SK-N-SH (cell line): ENCODE measurements at regions not wholly inside any gene's neighbourhood (a gene's known extent, or its start where the extent isn't known, plus 50 kb on each side); places are given as distances from the start of the nearest gene placed in this dataset.

ENCODE experiments used
- CTCF ChIA-PET: fragments of 300-600, 350-600 bp; formaldehyde crosslinking; extraction: SDS; loops from one replicate; lab custom pipeline; 2021; lab: Yijun Ruan, JAX
- POLR2A ChIA-PET: fragments of 350-600 bp; sonication (Branson Sonifier 250); formaldehyde crosslinking; extraction: SDS; loops from one replicate; lab custom pipeline; 2020; ENCODE audit warnings: antibody characterized with exemption, inconsistent platforms; lab: Yijun Ruan, JAX
- DNase-seq: peaks from one replicate; pipeline ENCODE4 v3.0.0; 2012
- H2AFZ ChIP-seq: fragments of 200-600 bp; sonication (generic); 2 replicates; pipeline ENCODE4 v1.8.1; 2016; ENCODE audit warnings: antibody characterized with exemption, mild to moderate bottlenecking, low read depth
- H3F3A ChIP-seq: fragments of 200-600 bp; sonication (generic); replicated peaks from 2 replicates; pipeline ENCODE3; 2016; ENCODE audit warnings: antibody characterized with exemption, mild to moderate bottlenecking; ENCODE audit not compliant: insufficient read depth
- H3K27ac ChIP-seq, 2 experiments: fragments of 200-500 bp in 1 of 2; fragments of 200-600 bp in 1 of 2; sonication (Bioruptor generic) in 1 of 2; sonication (generic), shearing (Covaris generic) in 1 of 2; 2 replicates each; pipeline versions ENCODE4 v1.5.1 to v1.6.1; 2014 to 2016; ENCODE audit warnings: low read depth in 2 of 2, inconsistent platforms in 1 of 2, low read length in 1 of 2, mild to moderate bottlenecking in 1 of 2, mixed read lengths in 1 of 2
- H3K27me3 ChIP-seq: fragments of 200-600 bp; sonication (generic), shearing (Covaris generic); 2 replicates; pipeline ENCODE4 v1.6.1; 2016; ENCODE audit warnings: mixed run types; ENCODE audit not compliant: insufficient read depth
- H3K36me3 ChIP-seq, 2 experiments: fragments of 200-500 bp in 1 of 2; fragments of 200-600 bp in 1 of 2; sonication (Bioruptor generic) in 1 of 2; sonication (generic) in 1 of 2; replicated peaks in 1 of 2; 2 replicates each; pipeline versions ENCODE3 to v1.5.1; 2014 to 2016; ENCODE audit warnings: low read length in 1 of 2, mild to moderate bottlenecking in 1 of 2; ENCODE audit not compliant: insufficient read depth in 2 of 2, control insufficient read depth in 1 of 2
- H3K4me1 ChIP-seq, 2 experiments: fragments of 200-500 bp in 1 of 2; fragments of 200-600 bp in 1 of 2; sonication (Bioruptor generic) in 1 of 2; sonication (generic), shearing (Covaris generic) in 1 of 2; 2 replicates each; pipeline versions ENCODE4 v1.5.1 to v1.6.1; 2014 to 2016; ENCODE audit warnings: low read depth in 1 of 2, low read length in 1 of 2, mixed run types in 1 of 2; ENCODE audit not compliant: insufficient read depth in 2 of 2, control insufficient read depth in 1 of 2
- H3K4me2 ChIP-seq: fragments of 200-600 bp; sonication (generic), shearing (Covaris generic); 2 replicates; pipeline ENCODE4 v1.6.1; 2017; ENCODE audit warnings: mixed run types
- H3K4me3 ChIP-seq, 2 experiments: fragments of 200-500 bp in 1 of 2; fragments of 200-600 bp in 1 of 2; sonication (Bioruptor generic) in 1 of 2; sonication (generic), shearing (Covaris generic) in 1 of 2; 2 replicates each; pipeline versions ENCODE4 v1.5.1 to v1.8.1; 2014 to 2016; ENCODE audit warnings: low read depth in 2 of 2, inconsistent platforms in 1 of 2, low read length in 1 of 2, mild to moderate bottlenecking in 1 of 2, mixed read lengths in 1 of 2, moderate library complexity in 1 of 2
- H3K79me2 ChIP-seq: fragments of 200-600 bp; sonication (generic); 2 replicates; pipeline ENCODE4 v1.8.1; 2017; ENCODE audit warnings: mild to moderate bottlenecking; ENCODE audit not compliant: insufficient read depth
- H3K9ac ChIP-seq: fragments of 200-600 bp; sonication (generic); 2 replicates; pipeline ENCODE4 v1.6.1; 2017; ENCODE audit warnings: mixed run types
- H3K9me2 ChIP-seq: fragments of 200-600 bp; sonication (generic); 2 replicates; pipeline ENCODE4 v1.6.1; 2017; ENCODE audit warnings: mixed run types
- H3K9me3 ChIP-seq: fragments of 200-600 bp; sonication (generic); 2 replicates; pipeline ENCODE4 v1.6.1; 2017; ENCODE audit warnings: mixed run types, mild to moderate bottlenecking, moderate library complexity
- H4K20me1 ChIP-seq: fragments of 200-600 bp; sonication (generic); 2 replicates; pipeline ENCODE4 v1.6.1; 2017; ENCODE audit warnings: mild to moderate bottlenecking, mixed run types; ENCODE audit not compliant: insufficient read depth
- CHD2 ChIP-seq: fragments of 150-350 bp; IDR thresholded peaks from 2 replicates; pipeline ENCODE4 v1.6.1; 2018; ENCODE audit warnings: low read length; ENCODE audit not compliant: partially characterized antibody
- CTCF ChIP-seq: fragments of 200-600 bp; sonication (generic); IDR thresholded peaks from 2 replicates; pipeline ENCODE4 v1.6.1; 2017; ENCODE audit warnings: antibody characterized with exemption, mild to moderate bottlenecking, moderate library complexity
- EP300 ChIP-seq, 2 experiments: IDR thresholded peaks; 2 replicates each; pipeline versions ENCODE4 v1.4.0 to v1.6.1; 2012; ENCODE audit warnings: borderline replicate concordance in 1 of 2, low read depth in 1 of 2, low read length in 1 of 2
- FOSL2 ChIP-seq: IDR thresholded peaks from 2 replicates; pipeline ENCODE4 v1.4.0; 2012; ENCODE audit warnings: low read depth, mild to moderate bottlenecking, moderate library complexity, borderline replicate concordance
- FOXJ3 ChIP-seq: sonication (generic); formaldehyde crosslinking; IDR thresholded peaks from 2 replicates; pipeline ENCODE4 v1.5.1; 2020; ENCODE audit warnings: mild to moderate bottlenecking, missing genetic modification reagents
- GATA2 ChIP-seq: sonication (generic); formaldehyde crosslinking; IDR thresholded peaks from 2 replicates; pipeline ENCODE4 v1.5.0; 2020; ENCODE audit warnings: mild to moderate bottlenecking, missing genetic modification reagents
- IRF3 ChIP-seq: fragments of 150-350 bp; IDR thresholded peaks from 2 replicates; pipeline ENCODE4 v1.6.1; 2016; ENCODE audit warnings: mild to moderate bottlenecking, low read depth, low read length
- MAX ChIP-seq: IDR thresholded peaks from 2 replicates; pipeline ENCODE4 v1.4.0; 2012; ENCODE audit warnings: low read depth
- NFIC ChIP-seq: IDR thresholded peaks from 2 replicates; pipeline ENCODE4 v1.4.0; 2012; ENCODE audit warnings: borderline replicate concordance
- PBX3 ChIP-seq: IDR thresholded peaks from 2 replicates; pipeline ENCODE4; 2012
- RCOR1 ChIP-seq: fragments of 150-350 bp; IDR thresholded peaks from 2 replicates; pipeline ENCODE4 v1.6.1; 2017; ENCODE audit warnings: antibody characterized with exemption, low read length
- REST ChIP-seq: IDR thresholded peaks from 2 replicates; pipeline ENCODE4 v1.6.1; 2012; ENCODE audit warnings: mild to moderate bottlenecking, low read depth, low read length, moderate library complexity
- RXRA ChIP-seq: IDR thresholded peaks from 2 replicates; pipeline ENCODE4 v1.4.0; 2012; ENCODE audit warnings: low read depth, mild to moderate bottlenecking, borderline replicate concordance
- SIN3A ChIP-seq: IDR thresholded peaks from 2 replicates; pipeline ENCODE4 v1.6.1; 2012; ENCODE audit warnings: low read depth, mild to moderate bottlenecking, low read length, moderate library complexity, borderline replicate concordance
- TCF12 ChIP-seq: IDR thresholded peaks from 2 replicates; pipeline ENCODE4 v1.4.0; 2012
- TEAD4 ChIP-seq: IDR thresholded peaks from 2 replicates; pipeline ENCODE4 v1.4.0; 2012; ENCODE audit warnings: mild to moderate bottlenecking, borderline replicate concordance; ENCODE audit not compliant: insufficient read depth
- ZBTB33 ChIP-seq: IDR thresholded peaks from 2 replicates; pipeline ENCODE4 v1.4.0; 2012; ENCODE audit warnings: low read depth, borderline replicate concordance
- WGBS: methylation state at CpG from one replicate; pipeline ENCODE4 v1.1.6; 2017; ENCODE audit warnings: low lambda C conversion rate; 5-methylcytosine and 5-hydroxymethylcytosine counted together

- no peak overlapping the region for H2AFZ ChIP-seq
- H3K27me3 ChIP-seq = no peaks in the 10 kb centered on the region
- no peak for DNase-seq
- ChIA-PET POLR2A (no interaction called here), CTCF (interaction anchor here (0.6 to 2.4 kb wide), 3 partner anchors 12 to 551 kb away, joined by 3 to 18 read pairs (median 3); no protein-coding TSS in a partner anchor)
- H3K27ac ChIP-seq = no peak overlapping the region
- no peaks in the 10 kb centered on the region for H3K9me2 ChIP-seq
- TF ChIP-seq TCF12 (no peak), CHD2 (no peak), FOSL2 (no peak), FOXJ3 (CRISPR knock-in tag) (no peak), TEAD4 (no peak), NFIC (no peak), REST (no peak), GATA2 (no peak), PBX3 (no peak), MAX (no peak), RCOR1 (no peak), IRF3 (no peak), CTCF (no peak), RXRA (no peak), EP300 (IDR thresholded peaks at IDR 0.05; ENCODE audit: borderline replicate concordance in 1 of 2, low read depth in 1 of 2, low read length in 1 of 2) (no peak), ZBTB33 (no peak), SIN3A (no peak)
- no peak overlapping the region for H3K4me3 ChIP-seq
- peaks cover 0 to 4% of the 10 kb centered on the region in 2 experiments; a peak in 1 of 4 replicates for H3K4me1 ChIP-seq
- WGBS = 35% methylated on average over 5 of the region's 12 CpGs
- H3K36me3 ChIP-seq = no peaks in the 10 kb centered on the region
- no peaks in the 10 kb centered on the region for H3F3A ChIP-seq
- no peaks in the 10 kb centered on the region for H3K9me3 ChIP-seq
- no peak overlapping the region for H3K9ac ChIP-seq
- H3K4me2 ChIP-seq = no peak overlapping the region
- H4K20me1 ChIP-seq = no peaks in the 10 kb centered on the region
- H3K79me2 ChIP-seq = no peaks in the 10 kb centered on the region
Measured at GRCh38 chr1:30359539-30360220, 363.7 kb downstream of the MATN1 start.
